Type B pancreatic cell (in vitro differentiated cells): ENCODE measurements at regions not wholly inside any gene's neighbourhood (a gene's known extent, or its start where the extent isn't known, plus 50 kb on each side); places are given as distances from the start of the nearest gene placed in this dataset.

Experiments
- DNase-seq: peaks from one replicate; pipeline ENCODE4 v3.0.0; 2021; ENCODE audit warnings: mixed read lengths; ENCODE audit not compliant: unreplicated experiment; ENCODE audit errors: extremely low spot score
- H3K27ac Mint-ChIP-seq: 2 replicates; pipeline ENCODE4 v1.8.0; 2021; ENCODE audit warnings: mild to moderate bottlenecking, mixed read lengths
- H3K27me3 Mint-ChIP-seq: 2 replicates; pipeline ENCODE4 v1.8.0; 2021; ENCODE audit warnings: mixed read lengths
- H3K36me3 Mint-ChIP-seq: 2 replicates; pipeline ENCODE4 v1.8.0; 2021; ENCODE audit warnings: mixed read lengths
- H3K4me1 Mint-ChIP-seq: one replicate; pipeline ENCODE4 v1.8.0; 2021; ENCODE audit warnings: mixed read lengths; ENCODE audit not compliant: unreplicated experiment
- H3K4me3 Mint-ChIP-seq: 2 replicates; pipeline ENCODE4 v1.8.0; 2021; ENCODE audit warnings: mild to moderate bottlenecking, mixed read lengths
- H3K9me3 Mint-ChIP-seq: 2 replicates; pipeline ENCODE4 v1.8.0; 2021; ENCODE audit warnings: mixed read lengths
- TF ChIP-seq, protein P1 (sequence below): fragments of 200-600 bp; sonication (generic); conservative IDR thresholded peaks from 2 replicates; pipeline ENCODE4 v1.5.0; 2021; ENCODE audit warnings: antibody characterized with exemption, mild to moderate bottlenecking

DNA sequence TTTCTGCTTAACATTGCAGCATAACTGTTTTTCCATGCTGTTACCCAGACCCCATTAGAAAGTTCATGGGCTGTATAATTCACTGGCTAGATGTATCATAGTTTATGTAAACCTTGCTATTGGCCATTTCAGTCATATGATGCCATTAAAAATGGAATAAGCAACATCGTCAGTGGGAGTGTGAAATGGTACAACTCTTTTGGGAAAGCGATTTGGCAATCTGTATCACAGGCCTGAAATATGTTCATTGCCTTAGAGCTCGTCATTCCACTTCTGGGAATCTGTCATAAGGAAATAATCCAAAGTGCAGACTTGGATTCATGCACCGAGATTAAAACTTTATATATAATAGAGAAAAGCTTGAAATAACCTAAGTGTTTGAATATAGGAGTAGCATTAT is 77.9 kb upstream of the KLF4 start:
- H3K4me3 Mint-ChIP-seq: no peak overlapping the region
- DNase-seq: no peak
- peaks cover 16% of the 10 kb centered on the region for H3K4me1 Mint-ChIP-seq
- H3K27ac Mint-ChIP-seq: no peak overlapping the region
- no peaks in the 10 kb centered on the region for H3K9me3 Mint-ChIP-seq
- H3K27me3 Mint-ChIP-seq: peaks cover 13% of the 10 kb centered on the region
- TF ChIP-seq, protein P1, sequence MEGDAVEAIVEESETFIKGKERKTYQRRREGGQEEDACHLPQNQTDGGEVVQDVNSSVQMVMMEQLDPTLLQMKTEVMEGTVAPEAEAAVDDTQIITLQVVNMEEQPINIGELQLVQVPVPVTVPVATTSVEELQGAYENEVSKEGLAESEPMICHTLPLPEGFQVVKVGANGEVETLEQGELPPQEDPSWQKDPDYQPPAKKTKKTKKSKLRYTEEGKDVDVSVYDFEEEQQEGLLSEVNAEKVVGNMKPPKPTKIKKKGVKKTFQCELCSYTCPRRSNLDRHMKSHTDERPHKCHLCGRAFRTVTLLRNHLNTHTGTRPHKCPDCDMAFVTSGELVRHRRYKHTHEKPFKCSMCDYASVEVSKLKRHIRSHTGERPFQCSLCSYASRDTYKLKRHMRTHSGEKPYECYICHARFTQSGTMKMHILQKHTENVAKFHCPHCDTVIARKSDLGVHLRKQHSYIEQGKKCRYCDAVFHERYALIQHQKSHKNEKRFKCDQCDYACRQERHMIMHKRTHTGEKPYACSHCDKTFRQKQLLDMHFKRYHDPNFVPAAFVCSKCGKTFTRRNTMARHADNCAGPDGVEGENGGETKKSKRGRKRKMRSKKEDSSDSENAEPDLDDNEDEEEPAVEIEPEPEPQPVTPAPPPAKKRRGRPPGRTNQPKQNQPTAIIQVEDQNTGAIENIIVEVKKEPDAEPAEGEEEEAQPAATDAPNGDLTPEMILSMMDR: no peak
- H3K36me3 Mint-ChIP-seq: no peaks in the 10 kb centered on the region

DNA sequence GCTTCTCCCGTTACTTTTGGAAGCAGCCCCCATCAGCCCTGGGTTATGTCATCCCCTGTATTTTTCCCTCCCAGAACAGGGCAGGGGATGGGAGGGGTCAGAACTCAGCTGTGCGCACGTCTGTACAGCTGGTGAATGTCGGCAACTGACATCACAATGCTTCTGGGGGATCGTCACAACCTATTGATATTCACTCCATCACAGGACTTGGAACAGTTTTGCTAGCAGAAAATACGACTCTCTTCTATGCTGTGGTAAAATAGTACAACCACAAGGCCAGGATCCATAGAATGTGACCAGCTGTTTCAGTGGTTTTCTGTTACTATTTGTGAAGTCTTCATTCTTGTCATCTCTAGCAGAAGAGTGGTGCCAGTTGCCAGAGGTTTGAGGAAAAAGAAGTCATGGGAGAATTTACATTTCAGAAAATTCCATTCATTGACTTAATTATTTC is 77.1 kb upstream of the KLF4 start:
- TF ChIP-seq, protein P1: no peak
- DNase-seq: no peak
- H3K9me3 Mint-ChIP-seq: no peaks in the 10 kb centered on the region
- H3K4me1 Mint-ChIP-seq: peaks cover 16% of the 10 kb centered on the region
- no peaks in the 10 kb centered on the region for H3K36me3 Mint-ChIP-seq
- no peak overlapping the region for H3K27ac Mint-ChIP-seq
- no peak overlapping the region for H3K4me3 Mint-ChIP-seq
- H3K27me3 Mint-ChIP-seq: peaks cover 13% of the 10 kb centered on the region

DNA sequence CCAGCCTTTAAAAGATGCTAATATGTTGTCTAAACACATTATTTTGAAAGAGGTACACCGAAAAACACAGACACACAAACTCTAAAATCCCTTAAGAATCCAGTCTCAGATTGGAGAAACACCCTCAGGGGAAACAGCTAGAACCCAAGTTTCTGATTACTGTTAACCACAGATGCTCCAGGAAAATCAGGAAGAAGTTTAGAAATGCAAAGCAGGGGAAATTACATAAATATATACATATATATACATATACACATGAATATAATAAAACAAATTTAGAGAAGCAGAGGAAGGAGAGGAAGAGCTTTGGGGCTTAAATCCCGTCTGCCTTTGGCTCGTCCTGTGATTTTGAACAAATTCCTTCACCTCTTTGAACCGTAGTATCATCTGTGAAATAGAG is 73.2 kb upstream of the KLF4 start:
- no peak overlapping the region for H3K4me3 Mint-ChIP-seq
- H3K36me3 Mint-ChIP-seq: no peaks in the 10 kb centered on the region
- no peak for DNase-seq
- peaks cover 10% of the 10 kb centered on the region for H3K4me1 Mint-ChIP-seq
- H3K9me3 Mint-ChIP-seq: no peaks in the 10 kb centered on the region
- TF ChIP-seq, protein P1: no peak
- H3K27ac Mint-ChIP-seq: no peak overlapping the region
- peaks cover 16% of the 10 kb centered on the region for H3K27me3 Mint-ChIP-seq

DNA sequence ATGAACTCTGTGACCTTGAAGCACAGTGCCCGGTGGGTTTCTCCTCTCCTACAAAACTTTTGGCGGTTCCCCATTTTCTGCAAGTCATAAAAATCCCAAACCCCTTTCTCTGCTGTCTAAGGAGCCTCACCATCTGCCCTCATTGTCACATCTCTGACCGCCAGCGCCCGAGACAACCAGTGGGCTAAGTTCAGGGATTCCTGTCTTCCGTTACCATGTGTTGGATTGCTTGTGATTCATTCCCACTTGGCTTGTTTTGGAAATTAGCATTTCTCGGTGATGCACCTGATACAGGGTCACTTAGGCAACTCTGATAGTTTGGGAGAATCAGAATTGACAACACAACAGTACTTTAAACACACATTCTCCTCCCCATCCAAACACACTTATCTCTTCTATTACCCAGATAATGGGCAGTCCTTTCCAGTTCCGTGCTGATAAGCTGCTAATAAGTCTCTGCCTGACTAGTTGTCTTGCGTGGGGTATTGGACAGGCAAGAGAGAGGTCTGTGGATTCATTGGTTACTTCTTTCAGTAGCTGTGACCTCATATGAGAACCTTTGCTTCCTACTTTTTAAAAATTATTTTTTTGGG is 70.0 kb upstream of the KLF4 start:
- Mint-ChIP-seq H3K4me1 (no peaks in the 10 kb centered on the region), H3K36me3 (no peaks in the 10 kb centered on the region), H3K9me3 (no peaks in the 10 kb centered on the region), H3K4me3 (no peak overlapping the region), H3K27me3 (peaks cover 6% of the 10 kb centered on the region), H3K27ac (no peak overlapping the region)
- TF ChIP-seq, protein P1: no peak
- no peak for DNase-seq

DNA sequence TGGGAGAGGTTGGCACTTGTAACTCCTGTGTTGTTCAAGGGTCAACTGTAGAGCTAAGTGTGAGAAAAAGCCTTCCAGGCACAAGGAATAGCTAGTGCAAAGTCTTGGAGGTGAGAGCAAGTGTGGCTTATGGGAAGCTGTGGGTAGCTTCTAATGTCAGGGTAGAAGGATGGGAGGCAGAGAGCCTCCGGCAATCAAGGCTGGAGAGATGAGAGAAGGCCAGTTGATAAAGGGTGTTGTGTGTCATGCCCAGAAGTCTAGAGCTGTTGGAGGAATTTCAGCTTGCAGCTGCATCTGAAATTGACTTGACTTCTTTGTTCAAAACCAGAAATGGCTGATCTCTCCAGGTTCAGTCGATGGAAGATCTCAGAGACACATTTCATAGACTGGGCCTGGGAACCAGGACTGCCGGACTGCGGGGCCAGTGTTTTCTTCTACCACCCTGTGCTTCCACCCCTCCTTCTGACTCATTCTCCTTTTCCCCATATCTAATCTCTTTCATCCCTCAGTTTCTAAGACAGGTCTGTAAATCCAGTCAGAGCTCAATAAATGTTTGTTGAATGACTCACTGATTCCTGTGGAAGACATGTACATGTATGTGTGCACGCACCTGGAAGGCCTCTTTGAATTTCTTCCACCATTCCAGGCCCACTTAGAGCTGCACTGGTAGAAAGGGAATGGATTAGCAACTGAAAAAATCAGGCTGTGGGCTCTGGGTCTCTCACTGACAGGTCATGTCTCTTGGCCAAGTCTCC is 67.8 kb upstream of the KLF4 start:
- H3K36me3 Mint-ChIP-seq: no peaks in the 10 kb centered on the region
- no peak overlapping the region for H3K4me3 Mint-ChIP-seq
- H3K9me3 Mint-ChIP-seq: no peaks in the 10 kb centered on the region
- H3K27ac Mint-ChIP-seq: no peak overlapping the region
- no peaks in the 10 kb centered on the region for H3K4me1 Mint-ChIP-seq
- DNase-seq: no peak
- TF ChIP-seq, protein P1: no peak
- H3K27me3 Mint-ChIP-seq: peaks cover 6% of the 10 kb centered on the region
